ENCODE measurements at regions not wholly inside any gene's neighbourhood (a gene's known extent, or its start where the extent isn't known, plus 50 kb on each side); places are given as distances from the start of the nearest gene placed in this dataset.

- Histone ChIP-seq H3K27me3 (no peaks in the 10 kb centered on the region), H3K36me3 (no peaks in the 10 kb centered on the region), H3K9me3 (peaks cover 5% of the 10 kb centered on the region), H3K4me1 (ENCODE audit: control insufficient read depth in 1 of 2, insufficient read depth in 1 of 2, low read depth in 1 of 2, low read length in 1 of 2) (no peaks in the 10 kb centered on the region), H3K4me3 (ENCODE audit: low read depth in 1 of 2, low read length in 1 of 2) (no peak overlapping the region), H3K27ac (no peak overlapping the region)
- TF ChIP-seq CTCF (IDR thresholded peaks at IDR 0.05) = no peak
Observed at GRCh38 chr11:119551420-119552105, 128.6 kb upstream of the THY1 start.

DNA sequence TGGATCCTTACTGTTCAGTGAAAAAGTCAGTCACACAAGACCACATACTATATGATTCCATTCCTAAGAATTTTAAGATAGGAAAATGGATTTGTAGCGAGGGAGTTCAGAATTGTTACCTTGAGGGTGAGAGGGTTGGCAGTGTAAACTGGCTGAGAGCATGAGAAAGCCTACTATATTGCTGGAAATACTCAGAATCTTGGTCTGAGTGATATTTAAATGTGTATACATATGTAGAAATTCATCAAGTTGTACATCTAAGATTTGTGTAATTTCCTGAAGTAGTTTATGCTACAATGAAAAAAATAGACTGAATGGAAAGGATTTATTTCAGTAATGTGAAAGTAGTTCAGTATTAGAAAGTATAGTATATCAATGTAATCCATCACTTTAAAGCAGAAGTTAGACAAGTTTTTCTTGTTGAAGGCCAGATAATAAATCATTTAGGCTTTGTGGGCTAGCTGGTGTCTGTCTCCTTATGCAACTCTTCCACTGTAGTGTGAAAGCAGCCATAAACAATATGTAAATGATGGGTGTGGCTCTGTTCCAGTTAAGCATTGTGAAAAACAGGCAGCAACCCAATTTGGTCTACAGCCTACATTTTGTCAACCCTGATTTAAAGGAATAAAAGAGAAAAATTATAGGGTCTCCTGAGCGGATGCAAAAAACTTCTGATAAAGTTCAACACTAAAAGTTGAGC, 127.2 kb upstream of the THY1 start:
- TF ChIP-seq CTCF (IDR thresholded peaks at IDR 0.05) = no peak
- H3K27me3 ChIP-seq = no peaks in the 10 kb centered on the region
- H3K27ac ChIP-seq = no peak overlapping the region
- no peaks in the 10 kb centered on the region for H3K36me3 ChIP-seq
- no peak overlapping the region for H3K4me3 ChIP-seq (ENCODE audit: low read depth in 1 of 2, low read length in 1 of 2)
- peaks cover 5% of the 10 kb centered on the region for H3K9me3 ChIP-seq
- no peaks in the 10 kb centered on the region for H3K4me1 ChIP-seq (ENCODE audit: control insufficient read depth in 1 of 2, insufficient read depth in 1 of 2, low read depth in 1 of 2, low read length in 1 of 2)

DNA sequence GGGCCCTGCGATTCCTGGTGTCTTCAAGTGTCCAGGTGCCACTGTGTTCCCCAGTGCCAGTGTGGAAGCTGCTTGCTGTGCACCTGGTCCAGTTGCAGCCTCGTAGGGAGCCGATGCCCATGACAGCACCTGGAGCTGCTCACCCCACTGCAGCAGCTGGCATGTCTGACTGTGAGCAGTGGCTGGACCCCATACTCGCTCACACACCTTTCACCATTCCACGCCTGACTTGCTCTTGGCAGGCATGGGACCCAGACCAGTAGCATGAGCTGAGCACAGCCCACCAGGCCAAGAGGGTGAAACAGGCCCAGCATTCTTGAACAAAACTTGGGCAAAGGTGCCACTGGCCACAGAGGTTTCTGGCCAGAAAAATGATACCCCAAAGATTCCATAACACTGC, 124.5 kb upstream of the THY1 start:
- Histone ChIP-seq H3K4me1 (ENCODE audit: control insufficient read depth in 1 of 2, insufficient read depth in 1 of 2, low read depth in 1 of 2, low read length in 1 of 2) (no peaks in the 10 kb centered on the region), H3K36me3 (no peaks in the 10 kb centered on the region), H3K27me3 (no peaks in the 10 kb centered on the region), H3K9me3 (peaks cover 5% of the 10 kb centered on the region), H3K27ac (no peak overlapping the region), H3K4me3 (ENCODE audit: low read depth in 1 of 2, low read length in 1 of 2) (no peak overlapping the region)
- no peak for TF ChIP-seq CTCF (IDR thresholded peaks at IDR 0.05)

- Histone ChIP-seq H3K27me3 (no peaks in the 10 kb centered on the region), H3K27ac (no peak overlapping the region), H3K36me3 (no peaks in the 10 kb centered on the region), H3K4me1 (ENCODE audit: control insufficient read depth in 1 of 2, insufficient read depth in 1 of 2, low read depth in 1 of 2, low read length in 1 of 2) (no peaks in the 10 kb centered on the region), H3K9me3 (peaks cover 5% of the 10 kb centered on the region), H3K4me3 (ENCODE audit: low read depth in 1 of 2, low read length in 1 of 2) (no peak overlapping the region)
- TF ChIP-seq CTCF (IDR thresholded peaks at IDR 0.05) = no peak
Observed at GRCh38 chr11:119545978-119546915, 123.3 kb upstream of the THY1 start.

GRCh38 chr11:119540370-119541125, 117.6 kb upstream of the THY1 start:
- no peak overlapping the region for H3K27ac ChIP-seq
- H3K27me3 ChIP-seq = no peaks in the 10 kb centered on the region
- no peak for TF ChIP-seq CTCF (IDR thresholded peaks at IDR 0.05)

More at GRCh38 chr11:119540370-119541125, 117.6 kb upstream of the THY1 start:
- peaks cover 3 to 26% of the 10 kb centered on the region in 2 experiments for H3K4me1 ChIP-seq (ENCODE audit: control insufficient read depth in 1 of 2, insufficient read depth in 1 of 2, low read depth in 1 of 2, low read length in 1 of 2)
- H3K36me3 ChIP-seq = no peaks in the 10 kb centered on the region
- no peak overlapping the region for H3K4me3 ChIP-seq (ENCODE audit: low read depth in 1 of 2, low read length in 1 of 2)
- H3K9me3 ChIP-seq = no peaks in the 10 kb centered on the region

All from neutrophil (primary cell).